Esophagus muscularis mucosa (tissue), 4 donors: ENCODE measurements at regions not wholly inside any gene's neighbourhood (a gene's known extent, or its start where the extent isn't known, plus 50 kb on each side); places are given as distances from the start of the nearest gene placed in this dataset.

Experiments used
- CTCF ChIP-seq, 3 experiments: fragments of 200-600 bp in 2 of 3; fragments of 450-650 bp in 1 of 3; sonication (generic) in 2 of 3; IDR thresholded peaks; one replicate each; pipeline ENCODE4 v1.5.1; 2017 to 2019; ENCODE audit warnings: antibody characterized with exemption in 3 of 3, mild to moderate bottlenecking in 2 of 3, moderate library complexity in 1 of 3
- EP300 ChIP-seq: sonication (generic); formaldehyde crosslinking; IDR thresholded peaks from one replicate; pipeline ENCODE4 v1.6.1; 2017; ENCODE audit warnings: antibody characterized with exemption
- POLR2AphosphoS5 ChIP-seq, 2 donors: sonication (generic); formaldehyde crosslinking; IDR thresholded peaks; one replicate each; pipeline ENCODE4 v1.6.1; 2017; ENCODE audit warnings: antibody characterized with exemption in 2 of 2

GRCh38 chr6:92408350-92408749, 1011.0 kb downstream of the EPHA7 start:
- TF ChIP-seq CTCF (IDR thresholded peaks at IDR 0.05), result no peak
- TF ChIP-seq POLR2AphosphoS5 (IDR thresholded peaks at IDR 0.05), result no peak
- TF ChIP-seq EP300, result no peak
